Dermis microvascular lymphatic vessel endothelial cell (primary cell): ENCODE measurements at regions not wholly inside any gene's neighbourhood (a gene's known extent, or its start where the extent isn't known, plus 50 kb on each side); places are given as distances from the start of the nearest gene placed in this dataset.

Experiments
- DNase-seq, 2 donors: peaks; one replicate each; pipeline versions ENCODE4 v3.0.0 to v3.0.0-alpha.2; 2010; ENCODE audit warnings: low read depth in 2 of 2

DNA sequence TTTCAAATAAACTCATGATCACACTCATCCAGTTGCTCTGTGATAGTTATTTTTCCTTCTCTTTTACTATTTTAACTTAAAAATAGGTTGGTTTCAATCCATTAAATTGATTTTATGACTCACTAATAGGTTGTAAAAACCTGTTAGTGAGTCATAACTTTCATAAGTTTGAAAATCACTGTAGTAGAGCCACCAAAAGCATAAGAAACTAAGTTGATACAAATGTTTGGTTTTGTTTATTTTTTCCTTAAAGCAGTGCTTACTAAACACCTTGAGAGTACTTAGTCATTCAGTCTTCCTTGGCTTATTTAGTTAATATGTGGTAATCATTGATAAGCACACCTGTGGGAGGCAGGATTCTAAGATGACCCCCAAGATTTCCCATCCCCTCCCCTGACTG, 312.1 kb upstream of the MAN1A1 start:
- DNase-seq, result no peak

DNA sequence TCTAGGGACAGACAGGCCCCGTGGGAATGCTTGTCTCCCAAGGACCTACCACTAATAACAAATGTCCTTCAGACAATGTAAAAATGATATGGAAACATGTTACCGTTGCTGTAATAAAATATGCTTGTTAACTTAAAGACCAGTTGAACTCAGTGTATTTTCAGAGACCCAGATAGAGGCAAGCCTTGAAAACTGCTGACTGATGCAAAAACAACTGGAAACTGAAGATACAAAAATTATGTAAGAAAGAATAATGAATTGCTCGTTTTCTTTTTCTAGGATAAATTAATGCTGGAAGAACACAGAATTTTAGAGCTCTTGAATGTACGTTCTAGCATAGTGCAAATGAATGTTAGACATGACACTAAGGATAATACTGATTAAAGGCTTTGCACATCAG, 311.5 kb upstream of the MAN1A1 start:
- no peak for DNase-seq

DNA sequence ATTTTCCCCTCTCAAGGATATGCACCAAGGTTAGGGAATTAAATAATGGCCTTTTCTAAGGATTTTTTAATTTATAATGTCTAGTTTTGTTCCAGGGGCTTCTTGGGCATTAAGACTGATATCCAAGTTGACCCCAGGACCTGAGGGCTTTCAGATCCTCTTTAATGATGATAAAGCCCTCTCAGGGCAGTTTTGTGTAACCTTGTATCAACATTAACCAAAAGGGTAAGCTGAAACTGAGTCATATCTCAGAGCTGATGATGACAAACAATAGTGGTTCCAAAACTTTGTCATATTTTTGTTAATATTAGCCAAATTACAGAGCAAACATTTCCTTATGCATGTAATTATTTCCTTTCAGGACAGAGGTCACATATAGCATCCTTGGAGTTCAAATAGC, 309.4 kb upstream of the MAN1A1 start:
- DNase-seq, result no peak

DNA sequence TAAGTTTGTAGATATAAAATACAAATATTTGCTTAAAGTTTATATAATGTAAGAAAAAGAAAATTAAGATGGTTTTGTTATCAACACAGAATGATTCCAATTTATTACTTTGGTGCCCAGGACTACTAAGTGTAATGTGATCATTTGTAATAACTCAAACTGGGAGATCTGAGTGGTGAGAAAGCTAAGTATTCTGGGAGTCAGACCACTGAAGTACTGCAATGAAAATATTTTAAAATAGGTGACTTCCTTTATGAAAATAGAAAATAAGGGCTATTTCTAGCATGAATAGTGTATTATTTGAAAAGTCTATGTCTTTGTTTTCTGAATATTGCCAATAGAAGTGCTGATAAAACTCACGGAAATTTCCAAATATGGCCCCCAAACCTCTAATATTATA, 305.6 kb upstream of the MAN1A1 start:
- no peak for DNase-seq

GRCh38 chr6:119653329-119653728, 303.8 kb upstream of the MAN1A1 start:
- DNase-seq, result no peak

- DNase-seq, result no peak
Measured at GRCh38 chr6:119649531-119649930, 300.0 kb upstream of the MAN1A1 start.

GRCh38 chr6:119647309-119647708, 297.7 kb upstream of the MAN1A1 start:
- no peak for DNase-seq

DNA sequence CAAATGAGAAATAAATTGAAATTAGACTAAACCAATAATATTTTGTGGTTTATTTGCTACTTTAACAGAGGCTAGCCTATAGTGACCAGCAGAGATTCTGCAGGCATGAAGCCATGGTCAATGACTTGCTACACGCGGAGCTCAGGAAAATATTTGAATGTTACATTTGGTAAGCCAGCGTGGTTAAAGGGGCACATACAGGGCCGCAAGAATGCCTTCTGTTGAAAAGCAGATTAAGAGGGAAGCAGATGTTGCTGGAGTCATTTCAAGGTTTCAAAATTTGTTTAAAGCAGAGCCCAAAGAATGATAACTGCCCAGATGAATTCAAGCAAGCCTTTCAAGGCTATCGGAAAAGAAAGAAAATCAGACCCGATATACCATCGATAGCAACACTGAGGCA, 294.3 kb upstream of the MAN1A1 start:
- no peak for DNase-seq

GRCh38 chr6:119637768-119638167, 288.2 kb upstream of the MAN1A1 start:
- DNase-seq, result peak in 1 of 2 donors; percentile 7

- DNase-seq, result no peak
Measured at GRCh38 chr6:119636060-119636459, 286.5 kb upstream of the MAN1A1 start.

DNA sequence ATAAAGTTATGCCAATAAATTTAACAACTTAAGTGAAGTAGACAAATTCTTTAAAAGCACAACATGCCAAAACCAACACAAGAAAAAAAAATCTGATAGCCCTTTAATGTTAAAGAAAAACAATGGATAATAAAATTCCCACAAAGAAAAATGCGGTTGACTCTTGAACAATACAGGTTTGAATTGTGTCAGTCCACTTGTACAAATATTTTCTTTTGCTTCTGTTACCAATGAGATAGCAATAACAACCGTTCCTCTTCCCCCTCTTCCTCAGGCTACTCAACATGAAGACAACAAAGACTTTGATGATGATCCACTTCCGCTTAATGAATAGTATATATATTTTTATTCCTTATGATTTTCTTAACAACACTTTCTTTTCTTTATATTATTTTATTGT, 283.9 kb upstream of the MAN1A1 start:
- peak; percentile 42 to 56 for DNase-seq

- DNase-seq, result no peak
Measured at GRCh38 chr6:119630561-119631192, 281.1 kb upstream of the MAN1A1 start.

- no peak for DNase-seq
Measured at GRCh38 chr6:119628691-119629594, 279.4 kb upstream of the MAN1A1 start.

GRCh38 chr6:119627908-119628669, 278.5 kb upstream of the MAN1A1 start:
- DNase-seq, result no peak

DNA sequence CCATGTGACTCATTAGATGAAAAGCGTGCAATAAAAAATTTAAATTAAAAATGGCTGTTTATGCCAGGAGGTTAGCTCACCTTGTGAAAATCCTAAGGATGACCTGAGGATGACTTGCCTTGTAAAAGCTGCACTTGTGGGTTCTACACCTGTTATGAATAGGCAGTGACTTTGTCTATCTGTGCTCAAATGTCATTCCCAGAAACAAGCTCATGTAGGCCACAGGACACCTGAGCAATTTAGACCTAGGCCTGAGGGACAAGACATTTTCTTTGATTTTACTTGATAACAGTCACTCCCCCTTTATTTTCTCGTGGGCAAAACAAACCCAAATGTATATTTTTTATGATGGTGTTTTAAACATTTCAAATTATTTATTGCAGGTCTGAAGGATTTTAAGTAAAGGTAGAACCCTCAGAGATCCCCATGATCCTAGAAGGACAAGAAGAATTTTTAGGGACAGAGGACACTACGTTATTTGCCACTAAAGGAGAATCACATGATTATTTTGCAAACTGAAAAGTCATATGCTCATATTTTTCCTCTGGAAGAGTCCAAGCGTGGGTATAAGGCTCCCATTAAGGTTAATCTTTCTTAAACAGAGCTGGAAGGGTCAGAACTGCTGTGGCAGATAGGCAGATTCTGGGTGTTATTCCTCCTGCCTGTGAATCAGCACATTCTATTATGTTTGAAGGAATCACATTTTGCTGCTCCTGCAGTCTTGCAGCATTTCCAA, 277.5 kb upstream of the MAN1A1 start:
- DNase-seq, result no peak

DNA sequence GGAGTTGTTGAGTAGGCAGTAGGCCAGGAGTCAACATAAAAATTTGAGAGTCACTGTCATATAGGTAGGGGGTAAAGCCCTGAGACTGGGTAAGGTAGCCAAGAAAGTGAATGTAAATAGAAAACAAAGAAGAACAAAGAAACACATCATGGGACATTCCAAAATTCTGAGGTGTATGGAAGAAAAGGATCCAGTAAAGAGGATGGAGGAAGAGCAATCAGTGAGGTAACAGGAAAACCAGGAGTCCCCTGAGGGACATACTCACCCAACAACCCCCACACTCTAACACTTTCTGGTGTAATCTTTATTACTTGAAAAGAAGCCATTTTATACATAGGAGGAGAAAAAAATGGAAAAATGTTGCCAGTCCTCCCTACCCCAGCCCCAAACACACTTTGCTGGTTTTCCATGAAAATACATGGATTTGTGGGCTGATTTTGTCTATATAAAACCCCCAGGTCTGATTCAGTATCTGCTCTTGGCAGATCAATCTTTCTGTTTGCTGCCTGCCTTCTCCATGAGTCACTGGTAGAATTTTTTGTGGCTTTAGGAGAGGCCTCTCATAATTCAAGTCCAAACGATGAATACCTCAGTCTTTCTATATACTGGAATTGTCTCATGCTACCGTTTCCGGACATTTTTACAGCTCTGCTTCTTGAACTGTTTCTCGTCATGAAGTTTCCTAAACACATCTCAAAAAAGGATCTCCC, 271.4 kb upstream of the MAN1A1 start:
- DNase-seq, result no peak

DNA sequence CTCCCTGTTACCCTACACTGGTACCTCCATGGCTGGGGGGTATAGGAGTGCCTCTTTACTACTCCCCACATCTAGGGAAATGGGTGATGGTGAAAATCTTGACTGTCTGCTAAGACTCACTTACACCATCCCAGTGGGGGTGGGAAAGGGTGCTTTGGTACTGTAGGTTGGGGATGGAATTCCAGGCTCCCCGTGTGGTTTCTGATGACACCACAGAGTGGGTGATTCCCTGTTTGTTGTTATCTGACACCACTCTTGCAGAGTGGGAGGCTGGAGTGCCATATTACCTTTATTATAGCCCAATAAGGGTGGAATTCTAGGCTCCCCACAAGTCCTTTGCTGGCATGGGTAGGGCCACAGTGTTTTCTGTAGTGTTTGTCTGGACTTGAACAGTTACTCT, 264.6 kb upstream of the MAN1A1 start:
- no peak for DNase-seq

DNA sequence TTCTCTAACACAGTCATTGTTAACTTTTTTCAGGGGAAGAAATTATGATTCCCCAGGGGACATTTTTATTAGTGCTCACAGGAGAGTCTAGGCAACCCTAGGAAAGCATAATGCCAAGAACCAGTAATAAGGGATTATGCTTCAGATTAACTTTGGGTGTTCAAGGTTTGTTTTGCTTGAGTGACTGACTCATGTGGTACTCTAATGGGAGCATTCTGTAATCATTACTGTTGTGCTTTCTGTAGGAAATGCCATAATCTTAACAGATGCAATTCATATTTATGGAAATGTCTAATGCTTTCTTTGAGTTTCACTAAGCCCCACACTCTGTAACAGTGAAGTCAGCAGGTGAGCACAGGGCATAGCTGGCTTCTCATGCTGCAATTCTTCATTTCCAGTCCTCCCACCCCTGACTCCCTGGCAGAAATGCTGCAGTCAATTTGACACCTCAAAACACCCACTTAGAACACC, 263.4 kb upstream of the MAN1A1 start:
- no peak for DNase-seq

- DNase-seq, result no peak
Measured at GRCh38 chr6:119612176-119612891, 262.8 kb upstream of the MAN1A1 start.

DNA sequence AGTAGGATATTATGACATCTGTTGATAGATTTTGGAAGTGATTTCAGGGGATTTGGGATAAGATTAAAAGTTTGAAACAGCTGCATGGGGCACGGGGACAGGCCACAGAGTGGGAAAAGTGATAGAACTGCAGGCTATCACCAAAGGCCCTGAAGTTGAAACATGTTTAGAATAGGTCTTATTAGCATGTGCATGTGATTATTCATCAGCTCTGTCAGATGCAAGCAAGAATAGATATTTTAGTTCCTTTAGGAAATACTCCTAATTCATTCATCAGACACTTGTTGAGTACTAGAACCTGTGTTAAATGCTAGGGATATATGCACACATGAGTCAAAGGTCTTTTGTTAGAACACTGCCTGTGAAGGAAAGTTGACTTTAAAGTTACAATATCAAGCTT, 261.2 kb upstream of the MAN1A1 start:
- DNase-seq, result no peak
